GM19372 (cell line): ENCODE measurements at regions not wholly inside any gene's neighbourhood (a gene's known extent, or its start where the extent isn't known, plus 50 kb on each side); places are given as distances from the start of the nearest gene placed in this dataset.
A peak's percentile ranks its signal among the peaks of the same experiment; 100 is the strongest.
"Not testable (repeated sequence)": the region's sequence is repeated elsewhere in the genome, so short reads cannot be mapped to it uniquely, and the experiment has no call there.

Experiments
- ATAC-seq: cut with Tn5 transposase; IDR thresholded peaks from one replicate; pipeline ENCODE4 v1.9.1; 2021; ENCODE audit warnings: mild to moderate bottlenecking, low read depth, moderate library complexity; ENCODE audit not compliant: unreplicated experiment

GRCh38 chr10:62584731-62585130 is 210.6 kb downstream of the ZNF365 start:
- no peak for ATAC-seq

- no peak for ATAC-seq
Measured at GRCh38 chr10:62585211-62585775, 211.1 kb downstream of the ZNF365 start.

- ATAC-seq, result no peak
Measured at GRCh38 chr10:62587011-62587410, 212.8 kb downstream of the ZNF365 start.

DNA sequence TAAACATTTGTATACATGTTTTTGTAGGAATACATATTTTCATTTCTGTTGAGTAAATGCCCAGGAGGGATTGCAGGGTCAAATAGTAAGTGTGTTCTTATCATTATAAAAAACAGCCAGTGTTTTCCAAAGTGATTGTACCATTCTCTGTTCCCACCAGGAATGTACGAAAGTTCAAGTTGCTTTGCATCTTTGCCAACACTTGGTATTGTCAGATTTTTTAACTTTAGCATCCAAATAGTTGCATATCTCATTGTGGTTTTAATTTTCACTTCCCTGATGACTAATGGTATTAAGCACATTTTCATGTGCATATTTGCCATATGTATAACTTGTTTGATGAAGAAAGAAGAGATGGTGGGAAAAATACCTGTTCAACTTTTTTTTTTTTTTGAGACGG is 213.9 kb downstream of the ZNF365 start:
- ATAC-seq, result no peak

GRCh38 chr10:62589689-62590088 is 214.8 kb upstream of the ADO start:
- ATAC-seq, result no peak

DNA sequence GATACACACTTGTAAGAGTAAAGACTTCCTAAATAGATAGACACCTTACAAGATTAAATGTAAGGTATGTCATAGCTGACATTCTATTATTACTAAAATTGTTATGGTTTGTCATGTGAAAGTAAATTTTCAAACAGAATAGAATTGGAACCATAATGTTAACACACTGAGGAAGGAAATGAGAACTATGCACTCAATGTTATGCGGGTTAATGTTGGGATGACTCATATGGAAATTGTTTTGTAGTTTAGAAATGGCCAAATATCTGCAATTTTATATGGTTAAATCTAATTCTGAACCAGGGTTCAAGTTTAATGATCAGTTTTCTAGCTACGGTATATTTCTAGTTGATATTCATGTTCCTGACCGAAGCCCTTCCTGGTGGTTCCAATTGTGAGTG is 214.2 kb upstream of the ADO start:
- ATAC-seq, result no peak

DNA sequence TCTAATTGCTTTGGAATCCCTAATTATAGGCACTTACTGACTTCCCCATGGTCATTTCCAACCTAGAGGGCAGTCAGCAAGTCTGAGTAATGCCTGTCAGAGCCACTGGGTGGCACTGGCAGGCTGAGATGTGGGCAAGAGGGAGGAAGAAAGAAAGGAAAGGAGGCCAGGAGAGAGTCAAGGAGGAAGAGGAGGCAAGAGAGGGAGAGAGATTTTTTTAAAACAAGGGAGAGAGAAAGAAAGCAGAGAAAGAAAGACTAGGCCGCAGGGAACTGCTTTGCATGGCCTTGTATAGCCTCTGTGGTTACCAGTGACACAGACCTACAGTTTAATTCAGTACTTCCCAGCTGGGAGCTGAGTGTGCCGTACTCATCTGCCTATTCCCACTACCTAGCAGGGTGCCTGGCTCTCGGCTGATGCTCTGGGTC is 210.4 kb upstream of the ADO start:
- ATAC-seq, result peak; percentile 53

GRCh38 chr10:62597226-62597625 is 207.3 kb upstream of the ADO start:
- no peak for ATAC-seq

- ATAC-seq, result no peak
Measured at GRCh38 chr10:62599161-62599560, 205.4 kb upstream of the ADO start.

DNA sequence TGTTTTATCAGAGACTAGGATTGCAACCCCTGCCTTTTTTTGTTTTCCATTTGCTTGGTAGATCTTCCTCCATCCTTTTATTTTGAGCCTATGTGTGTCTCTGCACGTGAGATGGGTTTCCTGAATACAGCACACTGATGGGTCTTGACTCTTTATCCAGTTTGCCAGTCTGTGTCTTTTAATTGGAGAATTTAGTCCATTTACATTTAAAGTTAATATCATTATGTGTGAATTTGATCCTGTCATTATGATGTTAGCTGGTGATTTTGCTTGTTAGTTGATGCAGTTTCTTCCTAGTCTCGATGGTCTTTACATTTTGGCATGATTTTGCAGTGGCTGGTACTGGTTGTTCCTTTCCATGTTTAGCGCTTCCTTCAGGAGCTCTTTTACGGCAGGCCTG is 198.0 kb upstream of the ADO start:
- not testable (repeated sequence) for ATAC-seq

- not testable (repeated sequence) for ATAC-seq
Measured at GRCh38 chr10:62608189-62608875, 196.2 kb upstream of the ADO start.

DNA sequence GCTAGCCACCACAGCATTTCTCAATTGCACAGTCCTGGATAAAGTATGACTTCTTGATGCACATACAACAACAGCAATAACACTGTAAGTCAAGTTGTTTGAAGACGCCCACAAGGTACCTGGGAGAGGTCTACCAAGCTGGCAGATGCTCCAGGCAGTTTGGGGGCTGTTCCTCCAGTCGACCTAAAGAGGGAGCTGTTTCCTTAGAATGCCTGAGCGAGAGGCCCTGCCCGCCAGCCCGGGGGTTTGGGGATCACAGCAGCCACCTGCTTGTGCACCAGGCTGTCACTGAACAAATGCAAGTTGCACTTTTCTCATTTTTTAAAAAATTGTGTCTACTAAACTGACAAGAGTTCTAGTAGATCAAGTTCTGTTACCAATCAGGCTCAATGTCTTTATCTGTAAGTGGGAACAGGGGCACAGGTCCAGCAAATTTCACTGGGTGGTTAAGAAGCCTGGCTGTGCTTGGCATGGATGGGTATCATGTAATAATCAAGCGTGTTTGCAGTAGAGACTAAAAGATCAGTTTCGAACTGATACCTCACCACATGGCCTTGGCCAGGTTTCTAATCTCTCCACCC is 193.8 kb upstream of the ADO start:
- peak; percentile 68 for ATAC-seq

DNA sequence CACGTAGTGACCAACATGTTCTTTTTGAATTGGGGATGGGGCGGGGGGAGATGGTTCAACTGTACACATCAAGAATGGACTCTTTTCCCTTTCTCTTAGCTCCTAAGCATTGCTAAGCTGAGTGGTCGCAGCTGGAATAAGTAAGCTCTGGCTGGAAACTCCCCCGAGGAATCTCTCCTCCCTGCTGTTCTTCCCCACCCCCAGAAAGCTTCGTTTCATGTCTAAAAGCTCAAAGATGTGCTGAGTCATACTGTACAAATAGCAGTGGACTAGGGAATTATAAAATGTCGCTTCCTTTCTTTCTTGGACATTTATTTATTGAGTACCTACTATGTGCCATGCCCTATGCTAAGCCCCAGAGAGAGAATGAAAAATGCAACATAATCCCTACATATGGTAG is 191.1 kb upstream of the ADO start:
- no peak for ATAC-seq

DNA sequence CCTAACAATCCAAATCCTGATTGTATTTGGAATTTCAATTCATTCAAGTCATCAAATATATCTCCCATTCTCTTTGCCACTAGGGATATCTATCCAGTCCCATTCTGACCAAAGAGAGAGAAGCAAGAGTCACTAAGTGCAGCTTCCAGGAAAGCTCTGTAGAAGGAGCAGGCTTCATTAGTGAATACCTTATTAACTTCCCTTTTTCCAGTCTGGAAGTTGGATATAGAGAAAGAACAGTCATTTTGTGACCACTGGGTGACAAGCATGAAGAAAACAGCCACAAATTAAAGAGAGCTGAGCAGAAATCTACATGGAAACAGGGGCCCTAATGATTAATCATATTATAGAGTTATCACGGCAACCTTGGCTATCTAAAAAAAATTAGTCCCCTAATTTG is 190.7 kb upstream of the ADO start:
- ATAC-seq, result no peak

- ATAC-seq, result peak; percentile 45
Measured at GRCh38 chr10:62614389-62615157, 189.9 kb upstream of the ADO start.

DNA sequence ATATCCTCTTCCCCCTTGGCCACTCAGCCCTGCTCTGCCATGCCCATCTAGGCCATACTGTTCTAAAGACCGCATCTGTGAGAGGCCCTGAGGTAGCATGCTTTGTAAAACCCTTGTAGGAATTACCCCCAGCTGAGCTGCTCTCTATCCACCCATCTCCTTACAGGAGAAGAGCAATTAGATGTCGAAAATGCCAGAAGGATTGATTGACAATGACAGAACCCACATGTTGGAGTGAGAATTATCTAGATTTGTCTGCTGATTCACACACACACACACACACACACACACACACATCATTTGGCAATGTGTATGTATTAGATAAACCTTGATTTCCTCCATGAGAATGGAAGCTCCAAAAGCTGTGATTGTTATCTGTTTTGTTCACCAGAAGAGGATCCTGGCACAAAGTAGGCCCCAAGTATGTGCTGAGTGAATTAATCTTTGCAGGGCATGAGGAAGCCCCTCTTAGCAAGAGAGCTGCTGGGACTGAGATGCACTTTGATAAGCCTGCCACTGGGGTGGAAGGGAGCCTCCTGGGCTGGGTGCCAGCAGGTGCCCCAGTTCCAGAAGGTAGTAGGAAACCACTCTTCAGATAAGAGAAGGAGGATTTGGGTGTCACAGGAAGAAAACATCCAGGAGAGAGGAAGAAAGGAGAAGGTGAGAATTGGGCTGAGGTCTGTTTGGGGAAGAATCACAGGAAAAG is 187.5 kb upstream of the ADO start:
- ATAC-seq, result no peak

GRCh38 chr10:62617652-62618051 is 186.9 kb upstream of the ADO start:
- no peak for ATAC-seq

DNA sequence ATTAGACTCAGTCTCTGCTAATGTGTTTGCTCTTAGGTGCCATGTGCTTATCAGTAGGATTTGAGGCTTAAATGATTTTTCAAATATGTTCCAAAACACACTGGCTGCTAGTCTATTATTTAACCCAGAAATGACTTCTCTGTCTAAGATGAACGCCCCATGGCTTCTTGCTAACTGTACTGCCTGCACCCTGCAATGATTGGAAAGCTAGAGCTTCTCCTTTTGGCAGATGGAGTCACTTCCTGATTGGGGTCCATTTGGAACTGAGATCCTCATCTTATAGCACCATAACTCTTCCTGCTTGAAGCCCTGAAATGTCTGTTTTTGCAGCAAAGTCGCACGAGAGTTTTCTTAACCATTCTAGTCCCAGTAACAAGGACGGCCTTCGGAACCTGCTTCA is 186.5 kb upstream of the ADO start:
- no peak for ATAC-seq

DNA sequence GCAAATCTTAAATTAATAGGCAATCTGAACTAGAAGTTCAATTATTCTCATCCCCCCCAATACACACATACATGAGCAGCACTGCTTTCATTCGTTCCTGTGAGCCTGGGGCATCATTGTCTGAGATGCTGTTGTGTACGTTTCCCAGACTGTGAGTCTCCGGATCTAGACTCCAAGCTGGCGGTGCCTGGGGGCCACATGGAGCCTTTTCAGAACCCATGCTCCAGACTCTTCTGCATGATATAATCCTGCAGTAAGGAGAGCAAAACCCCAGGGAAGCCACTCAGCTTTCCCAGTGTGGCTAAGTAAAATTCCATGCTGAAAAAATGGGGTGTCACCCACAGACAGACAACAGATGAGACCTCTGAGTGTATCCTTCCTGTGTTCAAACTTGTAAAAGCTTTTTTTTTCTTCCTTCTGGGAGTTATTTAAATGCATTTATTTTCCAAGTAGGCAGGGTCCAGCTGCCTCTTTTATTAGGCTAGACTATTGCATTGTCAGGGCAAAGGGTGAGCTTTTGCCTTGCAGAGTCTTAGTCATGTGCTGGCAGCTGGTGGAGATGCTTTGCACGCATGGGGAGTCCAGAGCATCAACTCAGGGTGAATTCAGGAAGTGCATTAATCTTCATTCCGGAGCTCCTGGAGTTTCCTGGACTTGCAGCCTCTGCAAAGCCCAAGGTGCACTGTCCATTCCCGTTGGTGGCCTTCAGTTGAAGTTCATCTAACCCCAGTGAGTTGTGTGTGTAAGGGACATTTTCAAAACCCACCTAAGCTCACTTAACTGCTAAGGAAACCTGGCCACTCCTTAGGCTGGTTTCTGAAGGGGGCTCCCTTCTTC is 185.7 kb upstream of the ADO start:
- no peak for ATAC-seq

- ATAC-seq, result no peak
Measured at GRCh38 chr10:62619413-62619738, 185.1 kb upstream of the ADO start.
